Stimulated activated CD4-positive, alpha-beta T cell treated with anti-CD3 and anti-CD28 coated beads, Interleukin-4, amount 100 ng/mL, for 4 hours (primary cell): ENCODE measurements at regions not wholly inside any gene's neighbourhood (a gene's known extent, or its start where the extent isn't known, plus 50 kb on each side); places are given as distances from the start of the nearest gene placed in this dataset.
"Not testable (repeated sequence)": the region's sequence is repeated elsewhere in the genome, so short reads cannot be mapped to it uniquely, and the experiment has no call there.

Source experiments
- DNase-seq, 2 experiments: peaks; one replicate each; pipeline ENCODE4 v3.0.0-alpha.2; 2020

GRCh38 chr20:40939667-40940066 is 89.0 kb upstream of the TOP1 start:
- DNase-seq = no peak

GRCh38 chr20:40941133-40941610 is 87.5 kb upstream of the TOP1 start:
- DNase-seq = no peak

GRCh38 chr20:40942006-40942405 is 86.6 kb upstream of the TOP1 start:
- DNase-seq = no peak

GRCh38 chr20:40942775-40943174 is 85.8 kb upstream of the TOP1 start:
- DNase-seq = no peak

- DNase-seq = no peak
Measured at GRCh38 chr20:40943591-40943990, 85.0 kb upstream of the TOP1 start.

GRCh38 chr20:40945189-40945588 is 83.4 kb upstream of the TOP1 start:
- no peak for DNase-seq

GRCh38 chr20:40945754-40946450 is 82.7 kb upstream of the TOP1 start:
- DNase-seq = no peak

- DNase-seq = no peak
Measured at GRCh38 chr20:40946451-40946850, 82.2 kb upstream of the TOP1 start.

GRCh38 chr20:40948465-40949267 is 80.0 kb upstream of the TOP1 start:
- DNase-seq = no peak

- DNase-seq = no peak
Measured at GRCh38 chr20:40949346-40949745, 79.3 kb upstream of the TOP1 start.

GRCh38 chr20:40952136-40952535 is 76.5 kb upstream of the TOP1 start:
- no peak for DNase-seq

GRCh38 chr20:40953416-40953815 is 75.2 kb upstream of the TOP1 start:
- DNase-seq = no peak

GRCh38 chr20:40953856-40954255 is 74.8 kb upstream of the TOP1 start:
- no peak for DNase-seq

GRCh38 chr20:40954521-40955165 is 74.0 kb upstream of the TOP1 start:
- no peak for DNase-seq

GRCh38 chr20:40955326-40955725 is 73.3 kb upstream of the TOP1 start:
- no peak for DNase-seq

GRCh38 chr20:40955826-40956225 is 72.8 kb upstream of the TOP1 start:
- DNase-seq = not testable (repeated sequence)

- DNase-seq = no peak
Measured at GRCh38 chr20:40956542-40957264, 71.9 kb upstream of the TOP1 start.

GRCh38 chr20:40957265-40957760 is 71.3 kb upstream of the TOP1 start:
- no peak for DNase-seq

- DNase-seq = no peak
Measured at GRCh38 chr20:40958598-40958997, 70.0 kb upstream of the TOP1 start.

- no peak for DNase-seq
Measured at GRCh38 chr20:40959325-40960092, 69.1 kb upstream of the TOP1 start.

GRCh38 chr20:40960101-40960500 is 68.5 kb upstream of the TOP1 start:
- DNase-seq = no peak

GRCh38 chr20:40960521-40960956 is 68.1 kb upstream of the TOP1 start:
- DNase-seq = no peak
